Right cardiac atrium (tissue), 5 donors: ENCODE measurements at regions not wholly inside any gene's neighbourhood (a gene's known extent, or its start where the extent isn't known, plus 50 kb on each side); places are given as distances from the start of the nearest gene placed in this dataset.

Source experiments
- ATAC-seq, 2 donors: fragments of 200-7000 bp; cut with Tn5 transposase; one replicate each; pipeline versions ENCODE4 v1.8.0 to v1.9.1; 2020; ENCODE audit warnings: moderate library complexity in 2 of 2, mild to moderate bottlenecking in 1 of 2
- DNase-seq, 3 donors: peaks; one replicate each; pipeline ENCODE4 v3.0.0-alpha.2; 2020
- H3K27ac ChIP-seq: one replicate; pipeline ENCODE4 v1.5.1; 2013; ENCODE audit warnings: mild to moderate bottlenecking, low read length, control low read depth, moderate library complexity
- H3K27me3 ChIP-seq: one replicate; pipeline ENCODE4 v1.6.1; 2013; ENCODE audit not compliant: control insufficient read depth, insufficient read depth
- H3K4me1 ChIP-seq: one replicate; pipeline ENCODE4 v1.6.1; 2013; ENCODE audit warnings: low read length; ENCODE audit not compliant: control insufficient read depth, insufficient read depth
- H3K4me3 ChIP-seq: one replicate; pipeline ENCODE4 v1.5.1; 2013; ENCODE audit warnings: low read length, control low read depth
- H3K9me3 ChIP-seq: one replicate; pipeline ENCODE4 v1.6.1; 2013; ENCODE audit warnings: low read length; ENCODE audit not compliant: control insufficient read depth
- WGBS: extraction: QIAGEN DNeasy Blood & Tissue Kit; methylation state at CpG from one replicate; pipeline ENCODE4 v1.1.7; 2013; 5-methylcytosine and 5-hydroxymethylcytosine counted together
- intact Hi-C, 4 donors: fragments of 100-400 bp; cut with DNase I; formaldehyde crosslinking; loops; one replicate each; pipeline versions ENCODE4 v1.11.0 to v1.14.0; 2022 to 2023
- donor health status: healthy with polysubstance abuse.
- donor health status: DM: no; HTN: yes; CAD: no.
- donor health status: DM: no; HTN: no; CAD: no.
- donor health status: DM: no; HTN: yes; CAD: no; lungs with severe emphysema.
- donor health status: DM: yes; HTN: yes; CAD: no.

DNA sequence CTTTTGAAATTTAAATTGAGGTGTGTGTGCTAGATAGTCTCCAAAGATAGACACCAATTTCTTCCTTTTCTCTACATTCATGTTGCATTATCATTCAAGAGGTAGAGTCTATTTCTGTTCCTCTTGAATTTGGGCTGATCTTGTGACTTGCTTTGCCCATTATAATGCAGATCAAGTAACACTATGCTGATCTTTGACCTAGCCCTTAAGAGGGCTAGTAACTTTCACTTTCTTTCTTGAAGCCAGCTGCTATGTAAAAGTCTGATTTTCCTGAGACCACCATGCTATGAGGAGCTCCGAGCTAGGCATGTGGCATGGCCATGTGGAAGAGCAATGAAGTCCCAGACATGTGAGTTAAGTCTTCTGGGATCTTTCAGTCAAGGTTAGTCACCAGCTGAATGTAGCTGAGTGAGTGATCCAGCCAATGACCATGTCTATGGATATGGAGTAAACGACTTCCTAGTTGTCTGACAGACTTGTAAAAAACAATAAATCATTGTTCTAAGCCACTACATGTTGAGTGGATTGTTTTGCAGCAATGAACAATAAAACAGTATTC, 189.4 kb upstream of the CWC22 start:
- H3K9me3 ChIP-seq: no peaks in the 10 kb centered on the region

DNA sequence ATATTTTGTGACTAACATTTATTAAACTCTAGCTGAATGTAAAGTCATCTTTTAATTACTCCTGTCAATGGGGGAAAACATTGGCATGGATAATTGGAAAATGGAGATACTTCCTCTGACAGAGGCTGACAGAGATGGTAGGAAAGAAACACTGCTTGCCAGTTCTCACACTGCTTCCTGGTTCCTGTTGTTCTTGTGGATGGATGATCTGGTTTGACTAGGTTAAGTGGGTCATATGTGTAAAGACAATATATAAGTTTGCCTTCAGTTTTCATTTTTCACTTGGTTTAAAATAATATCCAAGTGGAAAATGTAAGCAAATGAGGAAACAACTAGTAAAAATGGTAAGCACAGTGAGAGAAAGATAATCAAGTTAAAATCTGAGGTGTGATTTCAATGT, 188.8 kb upstream of the CWC22 start:
- DNase-seq: no peak
- no peaks in the 10 kb centered on the region for H3K4me1 ChIP-seq
- H3K4me3 ChIP-seq: no peak overlapping the region
- H3K27ac ChIP-seq: no peak overlapping the region
- ATAC-seq: no peak
- intact Hi-C loops: no loop called here
- H3K9me3 ChIP-seq: no peaks in the 10 kb centered on the region
- H3K27me3 ChIP-seq: no peaks in the 10 kb centered on the region

More for the DNA sequence above, 189.4 kb upstream of the CWC22 start:
- ATAC-seq (no peak), DNase-seq (no peak)
- intact Hi-C loops: no loop called here
- H3K4me3 ChIP-seq: no peak overlapping the region
- WGBS: 60% methylated on average over 2 of the region's 2 CpGs
- no peaks in the 10 kb centered on the region for H3K27me3 ChIP-seq
- H3K27ac ChIP-seq: no peak overlapping the region
- H3K4me1 ChIP-seq: no peaks in the 10 kb centered on the region

DNA sequence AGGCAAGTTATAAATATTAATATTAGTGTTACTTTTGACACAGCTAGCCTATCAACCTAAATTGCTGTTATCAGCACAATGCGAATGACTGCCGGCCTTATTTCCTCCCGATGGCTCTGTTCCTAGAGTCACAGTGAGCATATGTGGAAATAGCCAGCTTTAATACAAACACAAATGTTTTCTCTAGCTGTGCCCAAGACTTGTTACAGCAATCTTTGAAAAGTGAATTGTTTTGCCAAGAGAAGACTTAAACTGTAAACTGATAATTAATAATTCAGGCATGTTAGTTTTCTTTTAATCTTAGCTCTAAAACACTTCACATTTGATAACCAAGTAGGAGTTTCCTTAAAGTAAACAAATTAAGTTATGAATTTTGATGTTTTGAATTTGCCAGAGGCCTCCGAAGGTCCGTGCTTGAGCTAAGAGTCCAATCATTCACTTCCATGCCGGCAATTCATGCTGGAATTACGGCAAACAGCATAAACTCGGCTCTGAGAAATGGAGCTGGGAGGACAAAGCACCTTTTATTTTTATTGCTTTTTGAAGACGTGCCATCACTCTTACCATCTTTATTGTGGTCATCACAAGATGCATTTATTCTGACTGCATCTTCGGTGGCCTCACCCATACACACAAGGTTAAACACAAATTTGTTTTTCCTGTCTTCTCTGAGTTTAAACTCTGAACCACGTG, 184.5 kb upstream of the CWC22 start:
- Histone ChIP-seq H3K4me1 (no peaks in the 10 kb centered on the region), H3K27me3 (no peaks in the 10 kb centered on the region), H3K27ac (no peak overlapping the region), H3K9me3 (no peaks in the 10 kb centered on the region), H3K4me3 (no peak overlapping the region)
- ATAC-seq (peak; percentile 48 to 71), DNase-seq (no peak)
- intact Hi-C loops: no loop called here
- 32% methylated on average over 11 of the region's 11 CpGs for WGBS

DNA sequence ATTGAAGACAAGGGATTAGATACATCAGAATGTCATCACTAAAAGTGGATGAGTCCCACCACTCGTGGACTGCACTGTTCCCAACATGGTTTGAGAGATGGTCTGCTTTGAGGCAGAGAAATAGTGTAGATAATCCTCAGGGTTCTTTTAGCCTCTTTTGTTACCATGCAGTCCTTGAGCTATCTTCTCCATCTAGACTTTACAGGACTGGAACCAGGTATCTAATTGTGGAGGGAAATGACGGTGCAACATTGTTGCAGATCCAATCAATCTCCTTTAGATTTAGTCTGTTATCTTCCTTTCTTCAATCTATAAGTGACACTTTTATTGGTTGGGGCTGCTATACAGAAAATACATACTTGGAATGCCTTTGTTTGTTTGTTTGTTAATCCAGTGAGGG, 183.8 kb upstream of the CWC22 start:
- Histone ChIP-seq H3K9me3 (no peaks in the 10 kb centered on the region), H3K4me3 (no peak overlapping the region), H3K27me3 (no peaks in the 10 kb centered on the region), H3K4me1 (no peaks in the 10 kb centered on the region), H3K27ac (no peak overlapping the region)
- no peak for DNase-seq
- intact Hi-C loops: no loop called here
- ATAC-seq: no peak
- WGBS: 86% methylated on average over 2 of the region's 2 CpGs

DNA sequence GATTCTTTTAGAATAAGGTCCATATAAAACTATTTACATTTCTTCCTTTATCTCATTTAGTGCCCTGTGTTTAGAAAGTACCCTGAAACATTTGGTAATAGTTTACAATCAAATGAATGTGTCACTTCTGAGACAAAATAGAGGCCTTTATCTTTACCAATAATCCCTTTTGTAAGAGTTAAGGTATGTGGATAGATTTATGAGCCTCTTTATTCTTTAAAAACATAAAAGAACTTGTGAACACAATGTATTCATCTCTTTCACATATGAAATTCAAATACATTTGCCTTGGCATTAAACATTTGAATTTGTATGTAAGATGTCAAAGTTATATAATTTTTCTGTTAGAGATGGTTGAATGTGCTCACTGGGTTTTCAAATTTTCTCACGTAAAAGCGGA, 180.5 kb upstream of the CWC22 start:
- Histone ChIP-seq H3K9me3 (no peaks in the 10 kb centered on the region), H3K4me1 (no peaks in the 10 kb centered on the region), H3K27me3 (no peaks in the 10 kb centered on the region), H3K4me3 (no peak overlapping the region), H3K27ac (no peak overlapping the region)
- no peak for ATAC-seq
- WGBS: 41% methylated on average over 2 of the region's 2 CpGs
- no peak for DNase-seq
- intact Hi-C loops: no loop called here

DNA sequence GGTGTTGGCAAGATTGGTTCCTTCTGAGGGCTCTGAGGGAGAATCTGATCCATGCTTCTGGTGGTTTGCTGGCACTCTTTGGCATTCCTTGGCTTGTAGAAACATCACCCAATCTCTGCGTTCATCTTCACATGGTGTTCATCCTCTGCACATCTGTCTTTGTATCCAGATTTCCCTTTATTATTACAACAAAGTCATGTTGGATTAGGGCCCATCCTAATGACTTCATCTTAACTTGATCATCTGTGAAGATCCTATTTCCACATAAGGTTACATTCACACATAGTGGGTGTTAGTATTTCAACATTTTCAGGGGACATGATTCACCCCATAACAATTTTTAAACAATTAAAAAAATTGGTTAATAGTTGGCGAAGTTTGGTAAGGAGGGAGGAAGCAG, 177.4 kb upstream of the CWC22 start:
- 81% methylated on average over 2 of the region's 2 CpGs for WGBS
- ATAC-seq: no peak

DNA sequence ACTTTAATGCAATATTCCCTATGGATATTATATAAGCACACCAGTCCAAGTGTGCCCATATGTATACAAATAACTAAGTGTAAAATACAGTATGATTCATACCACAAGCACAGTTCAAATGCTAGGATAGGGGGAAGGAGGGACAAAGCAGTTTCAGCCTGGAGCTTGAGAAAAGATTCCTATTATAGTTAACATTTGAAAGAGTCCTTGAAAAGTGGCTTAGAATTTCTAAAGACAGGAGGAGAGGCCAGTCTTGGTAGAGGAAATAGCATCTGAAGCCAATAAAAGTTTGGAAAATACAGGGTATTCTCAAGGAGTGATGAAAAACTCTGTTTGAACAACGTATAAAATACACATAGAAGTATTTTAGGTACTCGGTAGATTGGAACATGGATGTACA, 173.4 kb upstream of the CWC22 start:
- 60% methylated on average over 2 of the region's 2 CpGs for WGBS

More for the DNA sequence above, 177.4 kb upstream of the CWC22 start:
- no peaks in the 10 kb centered on the region for H3K27me3 ChIP-seq
- no peak for DNase-seq
- intact Hi-C loops: no loop called here
- no peaks in the 10 kb centered on the region for H3K4me1 ChIP-seq
- no peaks in the 10 kb centered on the region for H3K9me3 ChIP-seq
- no peak overlapping the region for H3K4me3 ChIP-seq
- no peak overlapping the region for H3K27ac ChIP-seq

DNA sequence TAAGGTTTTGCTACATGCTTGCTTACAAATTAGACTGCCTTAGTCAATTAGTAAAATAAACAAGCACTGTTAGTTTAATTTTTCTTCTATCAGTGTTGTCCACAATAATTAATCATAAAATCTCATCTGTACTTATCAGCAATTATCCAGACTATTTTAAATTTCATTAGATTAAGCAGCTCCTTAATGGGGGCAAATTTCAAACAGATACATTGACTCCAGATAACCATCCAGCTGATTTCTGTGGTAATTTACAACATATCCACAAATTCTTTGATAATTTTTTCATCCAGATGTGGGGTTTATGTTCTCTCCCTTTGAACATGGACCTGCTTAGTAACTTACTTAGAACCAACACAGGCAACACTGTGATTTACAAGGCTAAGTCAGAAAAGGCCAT, 170.4 kb upstream of the CWC22 start:
- Histone ChIP-seq H3K9me3 (no peaks in the 10 kb centered on the region), H3K27ac (no peak overlapping the region), H3K27me3 (no peaks in the 10 kb centered on the region), H3K4me3 (no peak overlapping the region), H3K4me1 (no peaks in the 10 kb centered on the region)
- DNase-seq: no peak
- no peak for ATAC-seq
- intact Hi-C loops: no loop called here

More for the DNA sequence above, 173.4 kb upstream of the CWC22 start:
- intact Hi-C loops: no loop called here
- no peaks in the 10 kb centered on the region for H3K9me3 ChIP-seq
- H3K27ac ChIP-seq: no peak overlapping the region
- H3K4me1 ChIP-seq: no peaks in the 10 kb centered on the region
- ATAC-seq: no peak
- no peak for DNase-seq
- no peaks in the 10 kb centered on the region for H3K27me3 ChIP-seq
- H3K4me3 ChIP-seq: no peak overlapping the region

DNA sequence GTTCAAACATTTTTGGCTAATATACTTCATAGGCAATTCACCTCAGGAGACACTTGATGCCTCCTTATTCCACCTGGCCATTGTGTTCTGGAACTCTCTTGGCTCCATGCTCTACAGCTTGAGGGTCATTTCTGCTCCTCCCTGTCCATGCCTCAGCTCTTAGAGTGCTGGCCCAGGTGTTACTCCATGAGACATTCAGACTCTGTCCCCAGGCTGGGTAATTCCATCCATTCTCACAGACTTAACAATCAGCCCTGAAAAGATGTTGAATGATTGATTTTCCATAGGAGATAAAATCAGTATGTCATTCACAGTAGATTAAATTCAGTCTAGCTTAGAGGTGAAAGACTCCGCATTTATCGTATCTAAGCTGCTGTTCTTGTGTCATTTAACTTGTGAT, 168.6 kb upstream of the CWC22 start:
- Histone ChIP-seq H3K9me3 (no peaks in the 10 kb centered on the region), H3K4me1 (no peaks in the 10 kb centered on the region), H3K4me3 (no peak overlapping the region), H3K27me3 (no peaks in the 10 kb centered on the region), H3K27ac (no peak overlapping the region)
- intact Hi-C loops: no loop called here
- DNase-seq: no peak
- ATAC-seq: no peak
- WGBS: 90% methylated on average over 2 of the region's 2 CpGs

DNA sequence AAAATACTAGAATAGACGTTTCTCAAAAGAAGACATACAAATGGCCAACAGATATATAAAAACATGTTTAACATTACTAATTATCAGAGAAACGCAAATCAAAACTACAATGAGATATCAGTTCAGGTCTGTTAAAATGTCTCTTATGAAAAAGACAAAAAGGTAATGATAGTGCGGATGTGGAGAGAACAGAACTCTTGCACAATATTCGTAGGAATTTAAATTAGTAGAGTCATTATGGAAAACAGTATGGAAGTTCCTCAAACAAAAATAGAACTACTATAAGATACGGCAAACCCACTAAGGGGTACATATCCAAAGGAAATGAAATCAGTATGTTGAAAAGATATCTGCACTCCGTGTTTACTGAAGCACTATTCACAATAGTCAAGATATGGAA, 167.5 kb upstream of the CWC22 start:
- WGBS: 78% methylated on average over 6 of the region's 6 CpGs
- H3K4me3 ChIP-seq: no peak overlapping the region
- H3K27ac ChIP-seq: no peak overlapping the region
- intact Hi-C loops: no loop called here
- no peak for ATAC-seq
- H3K9me3 ChIP-seq: no peaks in the 10 kb centered on the region
- no peak for DNase-seq
- H3K27me3 ChIP-seq: no peaks in the 10 kb centered on the region
- no peaks in the 10 kb centered on the region for H3K4me1 ChIP-seq

DNA sequence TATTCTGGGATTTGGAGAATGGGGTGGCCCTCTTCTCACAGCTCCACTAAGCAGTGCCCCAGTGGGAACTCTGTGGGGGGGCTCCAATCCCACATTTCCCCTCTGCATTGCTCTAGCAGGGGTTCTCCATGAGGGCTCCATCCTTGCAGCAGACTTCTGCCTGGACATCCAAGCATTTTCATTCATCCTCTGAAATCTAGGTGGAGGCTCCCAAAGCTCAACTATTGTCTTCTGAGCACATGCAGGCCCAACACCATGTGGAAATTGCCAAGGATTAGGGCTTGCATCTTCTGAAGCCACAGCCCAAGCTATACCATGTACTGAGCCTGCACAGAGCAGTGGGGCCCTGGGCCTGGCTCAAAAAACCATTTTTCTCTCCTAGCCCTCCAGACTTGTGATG, 162.4 kb upstream of the CWC22 start:
- no peak for ATAC-seq
- H3K4me1 ChIP-seq: no peaks in the 10 kb centered on the region
- H3K9me3 ChIP-seq: no peaks in the 10 kb centered on the region
- no peak overlapping the region for H3K27ac ChIP-seq
- no peaks in the 10 kb centered on the region for H3K27me3 ChIP-seq
- H3K4me3 ChIP-seq: no peak overlapping the region
- intact Hi-C loops: no loop called here
- no peak for DNase-seq

DNA sequence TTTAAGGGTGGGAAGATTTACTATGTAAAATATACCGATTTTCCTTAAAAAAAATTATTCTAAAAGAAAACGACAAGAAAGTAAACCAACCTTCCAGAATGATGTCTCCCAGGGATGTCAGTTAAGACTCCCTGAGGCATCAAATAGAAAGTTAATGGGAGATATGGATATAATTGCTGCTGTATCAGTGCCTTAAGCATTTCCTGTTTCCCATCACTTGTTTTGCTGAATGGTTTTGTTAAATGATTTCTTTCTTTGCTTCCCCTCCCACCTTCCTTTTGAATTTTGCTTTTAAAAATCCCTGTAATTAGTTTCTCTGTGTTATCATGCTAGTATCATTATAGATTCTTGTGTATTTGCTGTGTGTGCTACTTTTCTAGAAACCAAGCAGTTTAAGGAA, 154.3 kb upstream of the CWC22 start:
- DNase-seq (no peak), ATAC-seq (no peak)
- H3K4me1 ChIP-seq: no peaks in the 10 kb centered on the region
- no peak overlapping the region for H3K4me3 ChIP-seq
- 69% methylated on average over 2 of the region's 2 CpGs for WGBS
- no peak overlapping the region for H3K27ac ChIP-seq
- no peaks in the 10 kb centered on the region for H3K9me3 ChIP-seq
- intact Hi-C loops: no loop called here
- H3K27me3 ChIP-seq: no peaks in the 10 kb centered on the region
